Stimulated activated CD4-positive, alpha-beta T cell treated with anti-CD3 and anti-CD28 coated beads, TNF-alpha, amount 100 ng/mL, for 24 hours (primary cell): ENCODE measurements at regions not wholly inside any gene's neighbourhood (a gene's known extent, or its start where the extent isn't known, plus 50 kb on each side); places are given as distances from the start of the nearest gene placed in this dataset.
"Not testable (repeated sequence)": the region's sequence is repeated elsewhere in the genome, so short reads cannot be mapped to it uniquely, and the experiment has no call there.

Experiments used
- DNase-seq, 3 experiments: peaks; one replicate each; pipeline ENCODE4 v3.0.0-alpha.2; 2020; ENCODE audit warnings: low read depth in 3 of 3

DNA sequence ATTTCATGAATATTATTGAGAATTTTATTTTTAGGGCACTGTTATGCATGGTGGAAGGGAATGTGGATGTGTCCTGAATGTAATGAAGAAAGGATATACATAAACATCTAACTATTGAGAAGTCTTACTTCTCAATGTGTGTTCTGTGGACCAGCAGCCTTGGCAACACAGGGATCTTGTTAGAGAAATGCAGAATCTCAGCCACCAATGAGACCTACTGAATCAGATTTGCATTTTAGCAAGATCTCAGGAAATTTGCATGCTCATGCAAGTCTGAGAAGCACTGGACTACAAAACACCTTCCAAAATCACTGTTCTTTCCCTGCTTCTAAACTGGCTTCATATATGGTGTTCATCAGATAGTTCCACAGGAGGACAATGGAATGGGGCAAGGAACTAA lies 139.7 kb upstream of the WDFY3 start:
- no peak for DNase-seq

DNA sequence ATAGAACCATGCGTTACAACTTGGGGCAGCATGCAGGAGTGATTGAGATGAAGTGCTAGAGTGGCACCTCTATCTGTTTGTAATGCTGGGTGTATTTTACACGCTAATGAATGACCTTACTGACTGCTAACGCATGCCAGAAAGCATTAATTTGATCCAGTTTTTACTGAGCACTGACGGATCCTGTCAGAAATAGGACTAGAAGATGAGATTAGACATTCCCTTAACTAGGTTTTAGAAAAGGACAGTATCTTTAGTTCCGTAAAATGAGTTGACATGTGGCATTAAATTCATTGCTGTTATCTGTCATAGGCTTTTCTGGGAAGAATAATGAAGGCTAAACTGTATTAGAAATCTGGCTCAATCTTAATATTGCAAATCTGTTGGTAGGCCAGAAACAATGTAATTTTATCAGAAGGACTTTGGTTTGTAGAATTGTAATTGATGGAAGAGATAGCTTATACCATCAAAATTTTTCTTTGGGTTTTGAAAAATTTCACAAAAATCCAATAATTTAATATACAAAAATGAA lies 140.4 kb upstream of the WDFY3 start:
- no peak for DNase-seq

DNA sequence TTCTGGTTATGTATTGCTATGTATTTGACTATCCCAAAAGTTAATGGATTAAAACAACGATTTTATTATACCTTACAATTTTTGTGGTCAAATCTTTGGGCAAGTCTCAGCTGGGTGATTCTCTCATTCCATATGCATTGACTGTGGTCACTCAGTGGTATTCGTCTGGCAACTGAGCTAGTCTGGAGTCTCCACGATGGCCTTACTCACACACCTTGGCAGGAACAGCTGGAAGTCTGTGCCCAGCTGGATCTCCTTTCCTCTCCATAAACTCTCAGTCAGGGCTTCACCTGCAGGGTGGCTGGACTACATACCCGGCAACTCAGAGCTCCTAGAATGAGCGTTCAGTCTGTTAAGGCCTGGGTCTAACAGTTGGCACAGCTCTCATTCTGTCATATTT lies 141.1 kb upstream of the WDFY3 start:
- DNase-seq, result no peak

DNA sequence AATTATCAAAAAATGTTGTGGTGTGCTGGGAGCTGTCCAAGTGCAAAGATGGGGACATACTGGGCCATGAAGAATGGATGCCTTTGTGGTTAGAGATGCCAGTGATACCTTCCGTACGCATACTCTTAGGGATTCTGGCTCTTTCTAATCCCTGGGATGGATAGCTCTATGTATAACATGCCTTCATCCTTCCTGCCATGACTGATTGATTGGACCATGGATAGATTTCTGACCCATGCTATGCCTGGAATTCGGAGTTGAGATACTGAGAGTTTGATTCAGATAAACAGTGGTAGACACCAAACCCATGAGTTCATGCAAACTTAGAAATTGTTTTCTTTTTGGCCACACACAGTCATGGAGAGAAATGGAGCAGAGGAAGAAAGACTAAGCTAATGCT lies 147.2 kb upstream of the WDFY3 start:
- DNase-seq, result no peak

DNA sequence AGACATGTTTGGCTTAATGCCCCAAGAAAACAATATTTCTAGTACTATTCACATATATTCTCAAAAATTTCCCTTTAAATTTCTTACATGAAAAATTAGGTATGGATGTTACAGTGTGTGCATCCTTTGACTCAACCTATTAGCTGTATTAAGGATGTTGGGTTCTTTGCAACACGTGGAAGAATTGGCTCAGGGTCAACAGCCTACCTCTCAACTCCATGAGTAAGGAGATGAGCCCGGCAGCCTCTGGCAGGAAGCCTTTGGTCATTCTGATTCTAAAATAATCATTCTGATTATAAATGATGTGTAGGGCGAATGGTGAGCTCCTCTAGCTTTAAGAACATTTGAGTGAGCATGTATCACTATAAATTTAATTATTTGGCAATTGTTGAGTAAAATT lies 148.0 kb upstream of the WDFY3 start:
- no peak for DNase-seq

GRCh38 chr4:85116008-85116407 lies 149.5 kb upstream of the WDFY3 start:
- DNase-seq, result no peak

GRCh38 chr4:85125688-85126087 lies 159.2 kb upstream of the WDFY3 start:
- no peak for DNase-seq

- no peak for DNase-seq
Measured at GRCh38 chr4:85126991-85127591, 160.6 kb upstream of the WDFY3 start.

DNA sequence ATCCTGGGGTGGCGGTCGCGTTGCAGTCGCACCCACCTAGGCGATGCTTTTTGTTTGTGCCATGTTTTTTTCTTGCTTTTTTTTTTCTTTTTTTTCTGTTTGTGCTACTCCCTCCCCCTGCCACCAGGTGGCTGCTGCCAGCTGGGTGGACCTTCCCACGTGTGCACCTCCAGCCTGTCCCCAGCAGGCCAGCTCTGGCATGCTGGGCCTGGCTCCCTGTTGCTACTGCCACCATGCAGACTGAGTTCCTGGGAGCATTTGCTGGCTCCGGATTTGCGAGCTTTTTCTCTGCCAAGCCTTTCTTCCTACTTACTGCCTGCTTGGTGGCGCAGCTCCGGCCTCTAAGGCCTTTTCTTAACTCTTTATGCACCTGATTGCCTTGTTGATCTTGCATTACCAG lies 161.2 kb upstream of the WDFY3 start:
- no peak for DNase-seq

GRCh38 chr4:85128246-85129204 lies 162.0 kb upstream of the WDFY3 start:
- DNase-seq, result no peak

DNA sequence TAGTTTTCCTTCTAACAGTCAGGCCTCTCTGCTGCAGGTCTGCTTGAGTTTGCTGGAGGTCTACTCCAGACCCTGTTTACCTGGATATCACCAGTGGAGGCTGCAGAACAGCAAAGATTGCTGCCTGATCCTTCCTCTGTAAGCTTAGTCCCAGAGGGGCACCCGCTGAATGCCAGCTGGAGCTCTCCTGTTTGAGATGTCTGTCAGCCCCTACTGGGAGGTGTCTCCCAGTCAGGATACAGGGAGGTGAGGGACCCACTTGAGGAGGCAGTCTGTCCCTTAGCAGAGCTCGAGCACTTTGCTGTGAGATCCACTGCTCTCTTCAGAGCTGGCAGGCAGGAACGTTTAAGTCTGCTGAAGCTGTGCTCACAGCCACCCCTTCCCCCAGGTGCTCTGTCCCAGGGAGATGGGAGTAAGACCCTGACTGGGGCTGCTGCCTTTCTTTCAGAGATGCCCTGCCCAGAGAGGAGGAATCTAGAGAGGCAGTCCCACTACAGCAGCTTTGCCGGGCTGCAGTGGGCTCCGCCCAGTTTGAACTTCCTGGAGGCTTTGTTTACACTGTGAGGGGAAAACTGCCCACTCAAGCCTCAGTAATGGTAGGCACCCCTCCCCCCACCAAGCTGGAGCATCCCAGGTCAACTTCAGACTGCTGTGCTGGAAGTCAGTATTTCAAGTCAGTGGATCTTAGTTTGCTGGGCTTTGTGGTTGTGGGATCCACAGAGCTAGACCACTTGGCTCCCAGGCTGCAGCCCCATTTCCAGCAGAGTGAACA lies 163.1 kb upstream of the WDFY3 start:
- DNase-seq, result not testable (repeated sequence)

DNA sequence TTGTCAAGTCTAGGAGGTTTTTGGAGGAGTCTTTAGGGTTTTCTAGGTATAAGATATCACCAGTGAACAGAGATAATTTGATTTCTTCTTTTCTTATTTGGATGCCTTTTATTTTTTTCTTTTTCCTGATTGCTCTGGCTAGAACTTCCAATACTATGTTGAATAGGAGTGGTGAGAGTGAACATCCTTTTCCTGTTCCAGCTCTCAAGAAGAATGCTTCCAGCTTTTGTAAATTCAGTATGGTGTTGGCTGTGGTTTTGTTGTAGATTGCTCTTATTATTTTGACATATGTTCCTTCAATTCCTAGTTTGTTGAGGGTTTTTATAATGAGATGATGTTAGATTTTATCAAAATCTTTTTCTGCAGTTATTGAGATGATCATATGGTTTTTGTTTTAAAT lies 165.6 kb upstream of the WDFY3 start:
- no peak for DNase-seq

DNA sequence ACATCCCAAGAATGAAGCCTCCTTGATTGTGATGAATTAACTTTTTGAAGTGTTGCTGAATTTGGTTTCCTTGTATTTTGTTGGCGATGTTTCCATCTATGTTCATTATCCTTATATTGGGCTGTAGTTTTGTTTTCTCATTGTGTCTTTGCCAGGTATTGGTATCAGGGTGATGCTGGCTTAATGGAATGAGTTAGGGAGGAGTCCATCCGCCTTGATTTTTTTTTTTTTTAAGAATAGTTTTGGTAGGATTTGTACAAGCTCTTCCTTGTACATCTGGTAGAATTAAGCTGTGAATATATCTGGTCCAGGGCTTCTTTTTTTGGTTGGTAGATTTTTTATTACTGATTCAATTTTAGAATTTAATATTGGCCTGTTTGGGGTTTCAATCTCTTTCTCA lies 166.1 kb upstream of the WDFY3 start:
- DNase-seq, result no peak

- not testable (repeated sequence) for DNase-seq
Measured at GRCh38 chr4:85139749-85140148, 173.3 kb upstream of the WDFY3 start.

GRCh38 chr4:85142451-85142850 lies 176.0 kb upstream of the WDFY3 start:
- DNase-seq, result no peak

DNA sequence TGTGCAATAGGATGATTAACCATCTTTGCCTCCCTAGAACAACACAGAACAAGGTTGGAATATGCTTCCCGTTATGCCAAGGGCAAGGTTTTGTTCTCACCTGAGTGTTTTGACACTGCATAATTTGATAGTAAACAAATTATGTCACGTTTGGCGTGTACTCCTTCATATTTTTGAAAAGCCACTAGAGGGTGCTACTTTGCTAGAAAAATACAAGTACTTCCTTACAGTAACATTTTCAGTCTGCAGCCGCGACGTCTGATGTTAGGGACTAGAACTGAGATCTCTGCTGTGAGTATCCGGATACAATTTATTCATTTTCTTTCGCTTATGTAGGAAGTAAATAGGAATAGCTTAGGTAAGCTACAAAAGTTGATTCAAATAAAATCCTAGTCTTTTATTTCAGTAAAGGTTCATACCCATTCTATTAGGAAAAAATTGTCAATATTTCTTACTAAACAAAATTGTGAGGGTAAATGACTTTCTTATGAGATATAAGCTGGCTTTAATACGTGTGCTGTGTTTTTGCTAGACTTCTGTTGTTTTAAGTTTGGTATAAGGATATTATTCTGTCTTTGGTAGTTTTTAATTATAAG lies 181.1 kb upstream of the WDFY3 start:
- DNase-seq, result peak in 1 of 3 experiments; percentile 0

- DNase-seq, result no peak
Measured at GRCh38 chr4:85149676-85150075, 183.2 kb upstream of the WDFY3 start.

DNA sequence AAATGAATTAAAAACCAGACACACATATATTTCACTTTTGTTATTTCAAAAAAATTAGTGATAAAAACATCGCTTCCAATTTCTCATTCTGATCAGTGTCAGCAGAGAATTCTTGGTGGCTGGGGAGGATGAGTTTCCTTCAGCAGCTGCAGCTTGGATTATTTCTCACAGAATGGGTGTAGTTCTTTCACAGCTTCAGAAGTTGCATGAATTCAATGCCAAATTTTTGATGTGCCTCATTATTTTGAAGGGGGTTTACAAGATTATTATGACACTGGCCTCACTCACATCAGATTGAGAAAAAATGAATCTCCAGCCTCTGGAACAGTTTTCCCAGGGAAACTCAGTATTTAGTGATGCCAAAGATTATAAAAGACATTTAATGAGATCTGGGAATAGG lies 184.9 kb upstream of the WDFY3 start:
- DNase-seq, result no peak

DNA sequence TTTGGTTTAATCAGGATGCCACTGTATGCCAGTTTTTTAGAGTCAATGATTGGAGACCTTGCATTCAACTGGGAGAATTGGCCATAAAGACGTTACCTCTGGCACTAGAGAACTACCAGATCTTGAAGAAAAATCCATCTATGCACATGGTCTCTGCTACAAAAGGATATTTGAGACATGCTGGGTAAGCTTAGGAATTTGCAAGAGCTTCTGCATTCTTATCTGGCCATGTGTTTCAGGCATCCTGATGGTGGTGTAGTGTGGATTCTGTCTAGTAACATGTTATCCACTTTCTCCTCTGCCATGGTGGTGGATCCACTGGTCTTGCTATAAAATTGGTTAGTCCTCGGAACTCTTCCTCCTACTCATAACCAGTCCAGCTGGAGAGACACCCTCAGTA lies 185.3 kb upstream of the WDFY3 start:
- DNase-seq, result no peak

- DNase-seq, result no peak
Measured at GRCh38 chr4:85152480-85152879, 186.0 kb upstream of the WDFY3 start.

GRCh38 chr4:85153221-85153620 lies 186.7 kb upstream of the WDFY3 start:
- DNase-seq, result no peak

DNA sequence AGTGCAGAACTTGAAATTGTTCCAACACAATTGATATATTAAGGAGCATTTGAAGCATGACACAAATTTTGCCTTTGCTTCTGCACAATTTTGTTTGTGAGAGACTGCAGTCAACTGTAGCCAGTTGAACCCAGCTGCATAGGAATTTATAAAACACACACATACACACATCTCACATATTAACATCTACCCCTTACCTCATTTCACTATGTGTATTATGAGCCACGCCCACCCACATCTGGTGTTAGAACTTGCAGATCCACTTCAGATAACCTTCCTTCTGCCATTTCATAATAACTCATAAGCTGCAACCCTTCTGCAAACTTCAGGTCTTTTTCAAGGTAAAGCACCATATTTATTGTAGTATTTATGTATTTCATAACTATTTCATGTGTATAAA lies 188.1 kb upstream of the WDFY3 start:
- no peak for DNase-seq
